ENCODE measurements at regions not wholly inside any gene's neighbourhood (a gene's known extent, or its start where the extent isn't known, plus 50 kb on each side); places are given as distances from the start of the nearest gene placed in this dataset.
"Not testable (repeated sequence)": the region's sequence is repeated elsewhere in the genome, so short reads cannot be mapped to it uniquely, and the experiment has no call there.

- H3K27ac ChIP-seq; H3K4me1 ChIP-seq (ENCODE audit: insufficient read depth); H3K36me3 ChIP-seq (replicated peaks; ENCODE audit: insufficient read depth, low read depth); H3K9me2 ChIP-seq (replicated peaks; ENCODE audit: insufficient read depth); H4K20me1 ChIP-seq (ENCODE audit: insufficient read depth, poor library complexity, severe bottlenecking); H2AFZ ChIP-seq; H3K4me3 ChIP-seq; H3K9me3 ChIP-seq (ENCODE audit: low read depth); DNase-seq (ENCODE audit: low spot score); H3K79me2 ChIP-seq; H3K4me2 ChIP-seq; H3K27me3 ChIP-seq: not testable (repeated sequence)
- 15% methylated on average over 2 of the region's 3 CpGs for WGBS (ENCODE audit: low lambda C conversion rate, missing lambda C conversion rate)
- peak; percentile 10 for TF ChIP-seq CTCF (IDR thresholded peaks at IDR 0.05; ENCODE audit: poor library complexity)
These were observed 98.6 kb upstream of the DEFB108B start for GRCh38 chr11:71734368-71734767.

DNA sequence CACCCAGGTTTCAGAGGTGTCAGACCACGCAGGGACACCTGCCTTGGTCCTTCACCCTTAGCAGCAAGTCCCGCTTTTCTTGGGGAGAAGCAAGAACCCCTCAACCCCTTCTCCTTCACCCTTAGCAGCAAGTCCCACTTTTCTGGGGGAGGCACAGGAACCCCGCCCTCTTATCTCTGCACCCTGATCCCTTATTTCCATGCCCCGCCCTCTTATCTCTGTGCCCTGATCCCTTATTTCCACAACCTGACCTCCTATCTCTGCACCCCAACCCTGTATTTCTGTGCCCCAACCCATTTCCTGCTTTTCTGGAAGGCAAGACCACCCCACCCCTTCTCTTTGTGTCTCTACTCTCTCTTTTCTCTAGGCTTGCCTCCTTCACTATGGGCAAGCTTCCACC, 94.7 kb upstream of the DEFB108B start:
- 59% methylated on average over 4 of the region's 4 CpGs for WGBS (ENCODE audit: low lambda C conversion rate, missing lambda C conversion rate)

GRCh38 chr11:71743385-71743784, 89.6 kb upstream of the DEFB108B start:
- not testable (repeated sequence) for H4K20me1 ChIP-seq (ENCODE audit: insufficient read depth, poor library complexity, severe bottlenecking); H3K27ac ChIP-seq; H2AFZ ChIP-seq; H3K36me3 ChIP-seq (replicated peaks; ENCODE audit: insufficient read depth, low read depth); H3K79me2 ChIP-seq; H3K27me3 ChIP-seq; H3K4me1 ChIP-seq (ENCODE audit: insufficient read depth); DNase-seq (ENCODE audit: low spot score); H3K9me3 ChIP-seq (ENCODE audit: low read depth); H3K9me2 ChIP-seq (replicated peaks; ENCODE audit: insufficient read depth); H3K4me2 ChIP-seq; H3K4me3 ChIP-seq
- WGBS (ENCODE audit: low lambda C conversion rate, missing lambda C conversion rate), result 79% methylated on average over 6 of the region's 11 CpGs

More for the DNA sequence above, 94.7 kb upstream of the DEFB108B start:
- not testable (repeated sequence) for H4K20me1 ChIP-seq (ENCODE audit: insufficient read depth, poor library complexity, severe bottlenecking); H3K4me3 ChIP-seq; DNase-seq (ENCODE audit: low spot score); H3K27ac ChIP-seq; H3K9me2 ChIP-seq (replicated peaks; ENCODE audit: insufficient read depth); H3K9me3 ChIP-seq (ENCODE audit: low read depth); H3K4me2 ChIP-seq; H3K4me1 ChIP-seq (ENCODE audit: insufficient read depth); H2AFZ ChIP-seq; H3K27me3 ChIP-seq; H3K79me2 ChIP-seq; H3K36me3 ChIP-seq (replicated peaks; ENCODE audit: insufficient read depth, low read depth)

DNA sequence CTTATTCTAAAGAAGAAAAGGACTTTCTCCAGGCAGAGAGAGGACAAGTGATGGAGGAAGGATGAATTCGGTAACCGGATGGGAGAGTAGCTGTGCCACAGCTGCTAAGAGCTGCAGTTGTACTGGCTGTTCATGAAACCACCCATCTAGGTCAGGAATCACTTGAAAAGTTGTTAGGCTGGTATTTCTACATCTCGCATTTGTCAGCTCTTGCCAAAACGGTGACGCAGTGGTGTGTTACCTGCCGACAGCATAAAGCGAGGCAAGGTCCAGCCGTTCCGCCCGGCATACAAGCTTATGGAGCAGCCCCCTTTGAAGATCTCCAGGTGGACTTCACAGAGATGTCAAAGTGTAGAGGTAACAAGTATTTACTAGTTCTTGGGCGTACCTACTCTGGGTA, 87.3 kb upstream of the DEFB108B start:
- H2AFZ ChIP-seq; H3K9me3 ChIP-seq (ENCODE audit: low read depth); H4K20me1 ChIP-seq (ENCODE audit: insufficient read depth, poor library complexity, severe bottlenecking); DNase-seq (ENCODE audit: low spot score); H3K4me1 ChIP-seq (ENCODE audit: insufficient read depth); H3K9me2 ChIP-seq (replicated peaks; ENCODE audit: insufficient read depth); H3K27ac ChIP-seq; H3K4me2 ChIP-seq; H3K79me2 ChIP-seq; H3K27me3 ChIP-seq; H3K36me3 ChIP-seq (replicated peaks; ENCODE audit: insufficient read depth, low read depth); H3K4me3 ChIP-seq: not testable (repeated sequence)
- WGBS (ENCODE audit: low lambda C conversion rate, missing lambda C conversion rate), result 80% methylated on average over 11 of the region's 11 CpGs

- WGBS (ENCODE audit: low lambda C conversion rate, missing lambda C conversion rate), result 76% methylated on average over 3 of the region's 5 CpGs
- H2AFZ ChIP-seq; H3K79me2 ChIP-seq; H3K9me3 ChIP-seq (ENCODE audit: low read depth); H3K4me3 ChIP-seq; H3K27me3 ChIP-seq; H3K4me2 ChIP-seq; H3K36me3 ChIP-seq (replicated peaks; ENCODE audit: insufficient read depth, low read depth); H4K20me1 ChIP-seq (ENCODE audit: insufficient read depth, poor library complexity, severe bottlenecking); DNase-seq (ENCODE audit: low spot score); H3K4me1 ChIP-seq (ENCODE audit: insufficient read depth); H3K9me2 ChIP-seq (replicated peaks; ENCODE audit: insufficient read depth): not testable (repeated sequence)
- H3K27ac ChIP-seq, result peak overlapping the region; percentile 37
These were observed 86.7 kb upstream of the DEFB108B start for GRCh38 chr11:71746263-71746662.

GRCh38 chr11:71748965-71749620, 83.9 kb upstream of the DEFB108B start:
- peak overlapping the region; percentile 56 for H3K4me2 ChIP-seq
- not testable (repeated sequence) for H2AFZ ChIP-seq, H3K79me2 ChIP-seq

GRCh38 chr11:71750908-71751307, 82.1 kb upstream of the DEFB108B start:
- not testable (repeated sequence) for H3K9me2 ChIP-seq (replicated peaks; ENCODE audit: insufficient read depth); H3K4me1 ChIP-seq (ENCODE audit: insufficient read depth); DNase-seq (ENCODE audit: low spot score); H3K79me2 ChIP-seq; H2AFZ ChIP-seq; H3K27ac ChIP-seq; H3K27me3 ChIP-seq; H3K9me3 ChIP-seq (ENCODE audit: low read depth); H3K4me2 ChIP-seq; H4K20me1 ChIP-seq (ENCODE audit: insufficient read depth, poor library complexity, severe bottlenecking); H3K4me3 ChIP-seq; H3K36me3 ChIP-seq (replicated peaks; ENCODE audit: insufficient read depth, low read depth)
- WGBS (ENCODE audit: low lambda C conversion rate, missing lambda C conversion rate), result 27% methylated on average over 11 of the region's 11 CpGs

More at GRCh38 chr11:71748965-71749620, 83.9 kb upstream of the DEFB108B start:
- peak; percentile 23 for TF ChIP-seq CTCF (IDR thresholded peaks at IDR 0.05; ENCODE audit: poor library complexity)
- H3K27me3 ChIP-seq; H3K4me3 ChIP-seq; H4K20me1 ChIP-seq (ENCODE audit: insufficient read depth, poor library complexity, severe bottlenecking); H3K9me3 ChIP-seq (ENCODE audit: low read depth); DNase-seq (ENCODE audit: low spot score); H3K36me3 ChIP-seq (replicated peaks; ENCODE audit: insufficient read depth, low read depth); H3K9me2 ChIP-seq (replicated peaks; ENCODE audit: insufficient read depth); H3K4me1 ChIP-seq (ENCODE audit: insufficient read depth): not testable (repeated sequence)
- peak overlapping the region; percentile 2 for H3K27ac ChIP-seq
- WGBS (ENCODE audit: low lambda C conversion rate, missing lambda C conversion rate), result 14% methylated on average over 14 of the region's 14 CpGs

All from hepatocyte (in vitro differentiated cells).